ENCODE measurements at regions not wholly inside any gene's neighbourhood (a gene's known extent, or its start where the extent isn't known, plus 50 kb on each side); places are given as distances from the start of the nearest gene placed in this dataset.
"Not testable (repeated sequence)": the region's sequence is repeated elsewhere in the genome, so short reads cannot be mapped to it uniquely, and the experiment has no call there.

DNA sequence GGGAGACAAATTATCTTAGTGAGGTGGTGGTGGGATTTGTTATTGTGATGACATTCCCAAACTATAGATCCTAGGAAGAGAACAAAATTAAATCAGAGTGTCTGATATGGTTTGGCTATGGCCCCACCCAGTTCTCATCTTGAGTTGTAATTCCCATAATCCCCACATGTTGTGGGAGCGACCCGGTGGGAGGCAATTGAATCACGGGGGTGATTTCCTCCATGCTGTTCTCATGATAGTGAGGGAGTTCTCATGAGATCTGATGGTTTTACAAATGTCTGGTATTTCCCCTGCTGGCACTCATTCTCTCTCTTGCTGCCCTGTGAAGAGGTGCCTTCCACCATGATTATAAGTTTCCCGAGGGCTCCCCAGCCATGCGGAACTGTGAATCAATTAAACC, 62.0 kb downstream of the RPL22L1 start:
- no peak overlapping the region for H3K4me3 ChIP-seq (ENCODE audit: low read length, poor library complexity, severe bottlenecking)
- TF ChIP-seq CTCF (conservative IDR thresholded peaks at IDR 0.05; ENCODE audit: low read length) (no peak), EZH2phosphoT487 (IDR thresholded peaks at IDR 0.05; ENCODE audit: borderline replicate concordance) (no peak)
- no peaks in the 10 kb centered on the region for H3F3A ChIP-seq (ENCODE audit: low read depth)
- H3K79me2 ChIP-seq (ENCODE audit: insufficient read depth, low read length) = no peaks in the 10 kb centered on the region
- no peaks in the 10 kb centered on the region for H3K9me2 ChIP-seq (replicated peaks; ENCODE audit: low read depth, low read length)
- no peaks in the 10 kb centered on the region for H3K9me3 ChIP-seq (ENCODE audit: insufficient read depth, low read depth, low read length)
- H3K27me3 ChIP-seq (ENCODE audit: insufficient read depth, low read length, poor library complexity, severe bottlenecking) = no peaks in the 10 kb centered on the region
- H3K9ac ChIP-seq (ENCODE audit: low read depth, low read length, poor library complexity, severe bottlenecking) = no peak overlapping the region
- no peak overlapping the region for H3K4me2 ChIP-seq (ENCODE audit: low read depth, low read length, poor library complexity, severe bottlenecking)
- no peaks in the 10 kb centered on the region for H4K20me1 ChIP-seq (ENCODE audit: insufficient read depth, low read length, poor library complexity, severe bottlenecking)
- no peaks in the 10 kb centered on the region for H3K36me3 ChIP-seq (ENCODE audit: insufficient read depth, low read length)
- H3K4me1 ChIP-seq (ENCODE audit: insufficient read depth, low read length, poor library complexity, severe bottlenecking) = peaks cover 10% of the 10 kb centered on the region
- no peak overlapping the region for H2AFZ ChIP-seq (ENCODE audit: low read length)

GRCh38 chr3:170806676-170807075, 63.3 kb downstream of the RPL22L1 start:
- H3K9me3 ChIP-seq (ENCODE audit: insufficient read depth, low read depth, low read length) = no peaks in the 10 kb centered on the region

GRCh38 chr3:170806141-170806540, 63.9 kb downstream of the RPL22L1 start:
- no peaks in the 10 kb centered on the region for H3K9me3 ChIP-seq (ENCODE audit: insufficient read depth, low read depth, low read length)
- no peaks in the 10 kb centered on the region for H3K4me1 ChIP-seq (ENCODE audit: insufficient read depth, low read length, poor library complexity, severe bottlenecking)
- H3K9ac ChIP-seq (ENCODE audit: low read depth, low read length, poor library complexity, severe bottlenecking) = no peak overlapping the region
- no peaks in the 10 kb centered on the region for H4K20me1 ChIP-seq (ENCODE audit: insufficient read depth, low read length, poor library complexity, severe bottlenecking)
- no peaks in the 10 kb centered on the region for H3F3A ChIP-seq (ENCODE audit: low read depth)
- no peak overlapping the region for H3K4me3 ChIP-seq (ENCODE audit: low read length, poor library complexity, severe bottlenecking)
- H3K27me3 ChIP-seq (ENCODE audit: insufficient read depth, low read length, poor library complexity, severe bottlenecking) = no peaks in the 10 kb centered on the region
- no peak overlapping the region for H3K4me2 ChIP-seq (ENCODE audit: low read depth, low read length, poor library complexity, severe bottlenecking)
- TF ChIP-seq EZH2phosphoT487 (IDR thresholded peaks at IDR 0.05; ENCODE audit: borderline replicate concordance) (no peak), CTCF (conservative IDR thresholded peaks at IDR 0.05; ENCODE audit: low read length) (no peak)
- H2AFZ ChIP-seq (ENCODE audit: low read length) = no peak overlapping the region
- no peaks in the 10 kb centered on the region for H3K36me3 ChIP-seq (ENCODE audit: insufficient read depth, low read length)
- no peaks in the 10 kb centered on the region for H3K79me2 ChIP-seq (ENCODE audit: insufficient read depth, low read length)
- H3K9me2 ChIP-seq (replicated peaks; ENCODE audit: low read depth, low read length) = no peaks in the 10 kb centered on the region

More at GRCh38 chr3:170806676-170807075, 63.3 kb downstream of the RPL22L1 start:
- no peaks in the 10 kb centered on the region for H3K4me1 ChIP-seq (ENCODE audit: insufficient read depth, low read length, poor library complexity, severe bottlenecking)
- no peaks in the 10 kb centered on the region for H3K27me3 ChIP-seq (ENCODE audit: insufficient read depth, low read length, poor library complexity, severe bottlenecking)
- H3K9ac ChIP-seq (ENCODE audit: low read depth, low read length, poor library complexity, severe bottlenecking) = no peak overlapping the region
- H3K4me2 ChIP-seq (ENCODE audit: low read depth, low read length, poor library complexity, severe bottlenecking) = no peak overlapping the region
- no peaks in the 10 kb centered on the region for H3F3A ChIP-seq (ENCODE audit: low read depth)
- TF ChIP-seq CTCF (conservative IDR thresholded peaks at IDR 0.05; ENCODE audit: low read length) (no peak), EZH2phosphoT487 (IDR thresholded peaks at IDR 0.05; ENCODE audit: borderline replicate concordance) (no peak)
- H3K79me2 ChIP-seq (ENCODE audit: insufficient read depth, low read length) = no peaks in the 10 kb centered on the region
- H2AFZ ChIP-seq (ENCODE audit: low read length) = no peak overlapping the region
- no peak overlapping the region for H3K4me3 ChIP-seq (ENCODE audit: low read length, poor library complexity, severe bottlenecking)
- no peaks in the 10 kb centered on the region for H3K9me2 ChIP-seq (replicated peaks; ENCODE audit: low read depth, low read length)
- H3K36me3 ChIP-seq (ENCODE audit: insufficient read depth, low read length) = no peaks in the 10 kb centered on the region
- H4K20me1 ChIP-seq (ENCODE audit: insufficient read depth, low read length, poor library complexity, severe bottlenecking) = no peaks in the 10 kb centered on the region

DNA sequence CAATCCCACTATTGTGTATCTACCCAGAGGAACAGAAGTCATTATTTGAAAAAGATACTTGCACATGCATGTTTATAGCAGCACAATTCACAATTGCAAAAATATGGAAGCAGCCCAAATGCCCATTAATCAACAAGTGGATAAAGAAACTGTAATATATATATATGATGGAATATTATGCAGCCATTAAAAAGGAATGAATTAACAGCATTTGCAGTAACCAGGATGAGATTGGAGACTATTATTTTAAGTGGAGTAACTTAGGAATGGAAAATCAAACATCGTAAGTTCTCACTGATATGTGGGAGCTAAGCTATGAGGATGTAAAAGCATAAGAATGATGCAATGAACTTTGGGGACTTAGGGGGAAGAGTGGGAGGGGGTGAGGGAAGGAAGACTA, 64.7 kb downstream of the RPL22L1 start:
- not testable (repeated sequence) for H3F3A ChIP-seq (ENCODE audit: low read depth); H2AFZ ChIP-seq (ENCODE audit: low read length); H3K9me2 ChIP-seq (replicated peaks; ENCODE audit: low read depth, low read length); H3K4me1 ChIP-seq (ENCODE audit: insufficient read depth, low read length, poor library complexity, severe bottlenecking); H3K4me3 ChIP-seq (ENCODE audit: low read length, poor library complexity, severe bottlenecking); H3K79me2 ChIP-seq (ENCODE audit: insufficient read depth, low read length); H3K27me3 ChIP-seq (ENCODE audit: insufficient read depth, low read length, poor library complexity, severe bottlenecking); H3K36me3 ChIP-seq (ENCODE audit: insufficient read depth, low read length); H3K9ac ChIP-seq (ENCODE audit: low read depth, low read length, poor library complexity, severe bottlenecking); H3K4me2 ChIP-seq (ENCODE audit: low read depth, low read length, poor library complexity, severe bottlenecking); H3K9me3 ChIP-seq (ENCODE audit: insufficient read depth, low read depth, low read length); H4K20me1 ChIP-seq (ENCODE audit: insufficient read depth, low read length, poor library complexity, severe bottlenecking)

- not testable (repeated sequence) for H3K27me3 ChIP-seq (ENCODE audit: insufficient read depth, low read length, poor library complexity, severe bottlenecking); H3K9me3 ChIP-seq (ENCODE audit: insufficient read depth, low read depth, low read length); H3K36me3 ChIP-seq (ENCODE audit: insufficient read depth, low read length); H3K79me2 ChIP-seq (ENCODE audit: insufficient read depth, low read length); H3K4me3 ChIP-seq (ENCODE audit: low read length, poor library complexity, severe bottlenecking); H3K9me2 ChIP-seq (replicated peaks; ENCODE audit: low read depth, low read length); H3K4me2 ChIP-seq (ENCODE audit: low read depth, low read length, poor library complexity, severe bottlenecking); H4K20me1 ChIP-seq (ENCODE audit: insufficient read depth, low read length, poor library complexity, severe bottlenecking); H2AFZ ChIP-seq (ENCODE audit: low read length); H3K9ac ChIP-seq (ENCODE audit: low read depth, low read length, poor library complexity, severe bottlenecking); H3F3A ChIP-seq (ENCODE audit: low read depth); H3K4me1 ChIP-seq (ENCODE audit: insufficient read depth, low read length, poor library complexity, severe bottlenecking)
Observed at GRCh38 chr3:170804634-170805033, 65.4 kb downstream of the RPL22L1 start.
